Small intestine (tissue), 7 donors: ENCODE measurements at regions not wholly inside any gene's neighbourhood (a gene's known extent, or its start where the extent isn't known, plus 50 kb on each side); places are given as distances from the start of the nearest gene placed in this dataset.
A peak's percentile ranks its signal among the peaks of the same experiment; 100 is the strongest.

Experiments
- DNase-seq, 2 donors: peaks; one replicate each; pipeline versions ENCODE4 v3.0.0 to v3.0.0-alpha.2; 2013
- FAIRE-seq: peaks from 2 replicates; lab custom pipeline; 2012; peaks lifted over from hg19 to GRCh38; lab: Jason Lieb, UNC
- H3K27ac ChIP-seq, 3 donors: one replicate each; pipeline ENCODE4 v1.5.1; 2013; ENCODE audit warnings: low read length in 2 of 3, mild to moderate bottlenecking in 2 of 3, control low read depth in 1 of 3, inconsistent platforms in 1 of 3, low read depth in 1 of 3, moderate library complexity in 1 of 3
- H3K27me3 ChIP-seq, 3 donors: one replicate each; pipeline ENCODE4 v1.6.1; 2013; ENCODE audit warnings: low read length in 3 of 3, inconsistent platforms in 1 of 3; ENCODE audit not compliant: control insufficient read depth in 3 of 3, insufficient read depth in 3 of 3
- H3K36me3 ChIP-seq, 3 donors: one replicate each; pipeline ENCODE4 v1.6.1; 2013; ENCODE audit warnings: low read length in 3 of 3, inconsistent platforms in 1 of 3, low read depth in 1 of 3, mild to moderate bottlenecking in 1 of 3, moderate library complexity in 1 of 3; ENCODE audit not compliant: control insufficient read depth in 3 of 3, insufficient read depth in 2 of 3
- H3K4me1 ChIP-seq, 3 donors: one replicate each; pipeline ENCODE4 v1.6.1; 2013; ENCODE audit warnings: low read length in 2 of 3, inconsistent platforms in 1 of 3, low read depth in 1 of 3, mild to moderate bottlenecking in 1 of 3, moderate library complexity in 1 of 3; ENCODE audit not compliant: control insufficient read depth in 3 of 3, insufficient read depth in 2 of 3
- H3K4me3 ChIP-seq, 3 donors: one replicate each; pipeline ENCODE4 v1.5.1; 2013; ENCODE audit warnings: low read length in 3 of 3, control low read depth in 1 of 3, inconsistent platforms in 1 of 3, low read depth in 1 of 3, mild to moderate bottlenecking in 1 of 3, moderate library complexity in 1 of 3
- H3K9me3 ChIP-seq, 2 donors: one replicate each; pipeline ENCODE4 v1.6.1; 2013; ENCODE audit warnings: low read depth in 1 of 2, low read length in 1 of 2; ENCODE audit not compliant: control insufficient read depth in 2 of 2, insufficient read depth in 1 of 2
- WGBS, 3 donors: extraction: QIAGEN DNeasy Blood & Tissue Kit; methylation state at CpG; one replicate each; pipeline ENCODE4 v1.1.7; 2013; 5-methylcytosine and 5-hydroxymethylcytosine counted together
- donor health status: healthy with polysubstance abuse.
- donor health status: control.
- donor health status: control.
- donor health status: Bipolar disorder and iron deficiency.
- donor health status: healthy.

- H3K9me3 ChIP-seq = no peaks in the 10 kb centered on the region
- no peaks in the 10 kb centered on the region for H3K4me1 ChIP-seq
- no peak for FAIRE-seq
- no peaks in the 10 kb centered on the region for H3K27me3 ChIP-seq
- DNase-seq = no peak
- no peak overlapping the region for H3K4me3 ChIP-seq
- WGBS, 3 donors = 76 to 80% (median 79%) methylated on average over 6 of the region's 6 CpGs
- H3K27ac ChIP-seq = no peak overlapping the region
- no peaks in the 10 kb centered on the region for H3K36me3 ChIP-seq
Observed at GRCh38 chr10:57759777-57760176, 507.9 kb downstream of the IPMK start.

- Histone ChIP-seq H3K27ac (no peak overlapping the region), H3K36me3 (no peaks in the 10 kb centered on the region), H3K4me3 (no peak overlapping the region), H3K9me3 (no peaks in the 10 kb centered on the region), H3K4me1 (no peaks in the 10 kb centered on the region), H3K27me3 (no peaks in the 10 kb centered on the region)
- 80 to 88% (median 81%) methylated on average over 4 of the region's 4 CpGs for WGBS, 3 donors
- DNase-seq (no peak), FAIRE-seq (no peak)
Observed at GRCh38 chr10:57754803-57755202, 512.9 kb downstream of the IPMK start.

- DNase-seq (no peak), FAIRE-seq (no peak)
- H3K4me3 ChIP-seq = no peak overlapping the region
- no peaks in the 10 kb centered on the region for H3K9me3 ChIP-seq
- H3K27me3 ChIP-seq = no peaks in the 10 kb centered on the region
- WGBS, 3 donors = 76 to 93% (median 85%) methylated on average over 1 of the region's 1 CpG
- H3K27ac ChIP-seq = no peak overlapping the region
- H3K36me3 ChIP-seq = no peaks in the 10 kb centered on the region
- no peaks in the 10 kb centered on the region for H3K4me1 ChIP-seq
Observed at GRCh38 chr10:57743711-57744110, 524.0 kb downstream of the IPMK start.

DNA sequence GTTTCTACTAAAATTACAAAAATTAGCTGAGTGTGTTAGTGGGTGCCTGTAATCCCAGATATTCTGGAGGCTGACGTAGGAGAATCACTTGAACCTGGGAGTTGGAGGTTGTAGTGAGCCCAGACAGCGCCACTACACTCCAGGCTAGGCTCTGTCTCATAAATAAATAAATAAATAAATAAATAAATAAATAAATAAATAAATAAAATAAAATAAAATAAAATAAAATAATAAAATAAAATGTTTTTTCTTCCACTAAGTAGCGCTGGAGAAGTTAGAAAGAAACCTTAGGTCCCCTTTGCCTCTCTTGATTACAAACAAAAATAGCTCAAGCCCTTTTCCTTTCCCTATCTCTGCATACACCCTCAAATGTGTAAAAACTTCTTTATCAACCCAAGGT is 525.9 kb downstream of the IPMK start:
- 86 to 88% (median 87%) methylated on average over 3 of the region's 3 CpGs for WGBS, 3 donors
- FAIRE-seq (no peak), DNase-seq (no peak)
- no peak overlapping the region for H3K27ac ChIP-seq
- H3K36me3 ChIP-seq = no peaks in the 10 kb centered on the region
- H3K9me3 ChIP-seq = no peaks in the 10 kb centered on the region
- H3K4me3 ChIP-seq = no peak overlapping the region
- H3K27me3 ChIP-seq = no peaks in the 10 kb centered on the region
- no peaks in the 10 kb centered on the region for H3K4me1 ChIP-seq

- H3K27ac ChIP-seq = no peak overlapping the region
- H3K9me3 ChIP-seq = no peaks in the 10 kb centered on the region
- no peaks in the 10 kb centered on the region for H3K4me1 ChIP-seq
- 77 to 90% (median 83%) methylated on average over 1 of the region's 1 CpG for WGBS, 3 donors
- FAIRE-seq = no peak
- no peaks in the 10 kb centered on the region for H3K27me3 ChIP-seq
- no peaks in the 10 kb centered on the region for H3K36me3 ChIP-seq
- no peak overlapping the region for H3K4me3 ChIP-seq
- no peak for DNase-seq
Observed at GRCh38 chr10:57723305-57723704, 544.4 kb downstream of the IPMK start.

DNA sequence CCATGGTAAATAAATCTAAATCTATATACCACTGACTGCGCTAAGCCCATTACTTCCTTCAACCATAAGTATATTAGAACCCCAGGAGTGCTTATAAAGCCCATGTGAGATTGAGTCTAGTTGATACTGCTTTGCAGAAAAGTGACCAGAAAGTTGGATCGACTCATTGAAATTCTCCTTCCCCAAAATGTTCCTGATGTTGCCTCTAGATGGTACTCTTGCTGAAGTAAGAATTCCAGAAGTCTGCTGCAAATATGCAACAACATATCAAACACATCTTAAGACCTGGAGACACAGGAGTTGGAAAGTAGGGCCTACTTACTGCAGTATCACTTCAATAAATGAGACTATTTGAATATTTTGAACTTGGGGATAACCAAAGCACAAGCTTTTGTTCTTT is 550.8 kb downstream of the IPMK start:
- Histone ChIP-seq H3K27me3 (no peaks in the 10 kb centered on the region), H3K4me3 (no peak overlapping the region), H3K4me1 (no peaks in the 10 kb centered on the region), H3K36me3 (no peaks in the 10 kb centered on the region), H3K27ac (no peak overlapping the region), H3K9me3 (no peaks in the 10 kb centered on the region)
- FAIRE-seq (no peak), DNase-seq (peak; percentile 11 to 24)
- WGBS, 3 donors = 58 to 71% (median 64%) methylated on average over 2 of the region's 2 CpGs

DNA sequence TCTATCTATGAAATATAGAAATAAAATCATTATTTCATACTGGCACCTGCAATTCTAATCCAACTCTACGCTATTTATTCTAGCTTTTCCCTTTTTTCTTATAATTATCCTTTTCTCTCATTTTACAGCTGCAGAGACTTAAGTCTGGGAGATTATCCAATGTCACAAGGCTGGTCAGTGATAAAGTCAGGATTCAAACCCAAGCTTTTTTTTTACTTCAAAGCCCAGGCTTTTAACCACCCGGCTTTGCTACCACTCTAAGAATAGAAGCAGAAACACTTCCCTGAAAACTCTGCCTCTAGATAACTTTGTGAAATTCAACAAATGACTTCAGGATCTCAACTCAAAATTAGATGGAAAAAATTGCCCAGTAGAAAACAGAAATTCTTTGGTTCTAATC is 552.5 kb downstream of the IPMK start:
- Histone ChIP-seq H3K9me3 (no peaks in the 10 kb centered on the region), H3K4me1 (no peaks in the 10 kb centered on the region), H3K36me3 (no peaks in the 10 kb centered on the region), H3K4me3 (no peak overlapping the region), H3K27me3 (no peaks in the 10 kb centered on the region), H3K27ac (no peak overlapping the region)
- 66 to 76% (median 76%) methylated on average over 2 of the region's 2 CpGs for WGBS, 3 donors
- no peak for FAIRE-seq
- no peak for DNase-seq

DNA sequence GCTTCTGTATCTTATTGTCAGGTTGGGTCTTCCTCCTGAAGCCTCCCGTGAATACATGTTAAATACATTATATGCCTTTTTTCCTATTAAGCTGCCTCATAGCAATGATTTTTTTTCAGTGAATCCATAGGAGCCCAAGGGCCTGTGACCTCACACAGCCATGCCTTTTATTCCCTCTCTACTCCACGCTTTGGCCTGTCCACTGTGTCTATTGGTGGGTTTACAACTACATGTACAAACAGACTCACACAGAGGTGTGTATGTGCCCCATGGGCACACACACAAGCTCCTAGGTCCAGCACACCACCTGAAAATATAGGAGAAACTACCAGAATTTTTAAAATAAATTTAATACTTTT is 560.4 kb downstream of the IPMK start:
- Histone ChIP-seq H3K36me3 (no peaks in the 10 kb centered on the region), H3K9me3 (no peaks in the 10 kb centered on the region), H3K27ac (no peak overlapping the region), H3K4me3 (no peak overlapping the region), H3K4me1 (no peaks in the 10 kb centered on the region), H3K27me3 (no peaks in the 10 kb centered on the region)
- FAIRE-seq (no peak), DNase-seq (no peak)
- 29 to 84% (median 57%) methylated on average over 2 of the region's 2 CpGs for WGBS, 3 donors

GRCh38 chr10:57706576-57707299 is 561.0 kb downstream of the IPMK start:
- Histone ChIP-seq H3K36me3 (no peaks in the 10 kb centered on the region), H3K27me3 (no peaks in the 10 kb centered on the region), H3K4me3 (no peak overlapping the region), H3K9me3 (no peaks in the 10 kb centered on the region), H3K4me1 (no peaks in the 10 kb centered on the region), H3K27ac (no peak overlapping the region)
- 73 to 77% (median 74%) methylated on average over 5 of the region's 5 CpGs for WGBS, 3 donors
- no peak for DNase-seq
- no peak for FAIRE-seq
